IPS-20b (cell line): ENCODE measurements at regions not wholly inside any gene's neighbourhood (a gene's known extent, or its start where the extent isn't known, plus 50 kb on each side); places are given as distances from the start of the nearest gene placed in this dataset.

ENCODE experiments used
- H3K27ac ChIP-seq: one replicate; pipeline ENCODE4 v1.5.1; 2013; ENCODE audit warnings: low read length
- H3K27me3 ChIP-seq: 2 replicates; pipeline ENCODE4 v1.6.1; 2013; ENCODE audit warnings: mild to moderate bottlenecking, low read length, inconsistent platforms; ENCODE audit not compliant: insufficient read depth
- H3K36me3 ChIP-seq: 2 replicates; pipeline ENCODE4 v1.6.1; 2013; ENCODE audit warnings: low read depth, mild to moderate bottlenecking, inconsistent platforms, low read length, moderate library complexity; ENCODE audit not compliant: insufficient read depth
- H3K4me1 ChIP-seq: 2 replicates; pipeline ENCODE4 v1.6.1; 2013; ENCODE audit warnings: mild to moderate bottlenecking, control low read depth, inconsistent platforms, low read length, moderate library complexity; ENCODE audit not compliant: insufficient read depth
- H3K4me3 ChIP-seq: 2 replicates; pipeline ENCODE4 v1.5.1; 2013; ENCODE audit warnings: mild to moderate bottlenecking, low read length, inconsistent platforms
- H3K9ac ChIP-seq: 2 replicates; pipeline ENCODE4 v1.6.1; 2013; ENCODE audit warnings: low read depth, mild to moderate bottlenecking, inconsistent platforms, low read length, moderate library complexity
- H3K9me3 ChIP-seq: 2 replicates; pipeline ENCODE4 v1.6.1; 2013; ENCODE audit warnings: mild to moderate bottlenecking, low read depth, low read length, inconsistent platforms; ENCODE audit not compliant: insufficient read depth

DNA sequence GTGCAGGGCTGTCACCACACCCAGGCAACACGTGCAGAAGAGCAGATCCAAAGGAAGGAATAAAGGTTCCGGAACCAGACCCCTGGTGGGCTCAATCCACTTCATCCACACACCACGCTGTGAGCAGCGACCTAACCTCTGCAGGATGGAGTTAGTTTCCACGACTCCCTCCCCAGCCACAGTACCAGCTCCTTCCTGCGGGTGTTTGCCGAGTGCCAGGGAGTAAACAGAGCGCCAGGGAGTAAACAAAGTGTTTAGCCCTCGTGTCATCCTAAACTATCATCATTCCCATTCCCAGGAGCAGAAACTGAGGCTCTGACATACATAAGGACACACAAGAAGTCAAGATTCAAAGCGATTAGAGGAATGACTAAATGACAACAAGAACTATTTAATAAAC is 261.3 kb downstream of the MN1 start:
- Histone ChIP-seq H3K36me3 (no peaks in the 10 kb centered on the region), H3K9ac (no peak overlapping the region), H3K9me3 (no peaks in the 10 kb centered on the region), H3K27ac (no peak overlapping the region), H3K27me3 (no peaks in the 10 kb centered on the region), H3K4me1 (peaks cover 7% of the 10 kb centered on the region; the same call in 1 of the 2 replicates), H3K4me3 (no peak overlapping the region)

DNA sequence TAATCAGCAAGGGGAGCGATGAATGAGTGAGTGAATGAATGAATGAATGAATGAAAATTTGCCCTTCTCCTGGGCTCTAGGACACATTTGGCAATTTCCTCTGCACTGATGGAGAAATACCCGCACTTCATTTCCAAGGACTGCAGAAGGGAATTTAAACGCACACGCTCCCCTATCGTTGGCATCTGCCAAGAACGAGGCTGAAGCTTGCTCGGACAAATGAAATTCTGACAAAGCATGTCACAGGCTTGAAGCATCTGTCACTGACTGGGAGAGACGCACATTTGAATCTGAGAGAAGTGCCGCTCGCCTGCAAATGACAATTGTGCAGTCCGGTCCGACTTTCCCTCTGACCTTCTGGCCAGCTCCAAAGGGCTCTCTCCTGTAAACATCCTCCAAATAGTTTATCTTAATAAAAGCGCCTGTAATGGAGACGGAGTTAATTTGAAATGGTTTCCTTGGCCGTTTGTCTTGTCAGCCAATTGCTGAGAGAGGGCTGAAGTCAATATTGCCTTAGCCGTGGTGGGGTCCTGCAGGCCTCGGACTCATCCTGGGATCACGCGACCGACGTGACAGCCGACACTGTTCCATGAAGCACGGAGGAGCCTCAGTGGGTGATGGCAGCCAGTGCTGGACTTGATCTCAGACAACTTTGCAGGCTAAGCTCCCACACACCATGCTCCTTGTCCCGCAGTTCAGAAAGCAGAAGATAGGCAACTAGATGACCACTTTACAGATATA is 260.7 kb downstream of the MN1 start:
- Histone ChIP-seq H3K9me3 (no peaks in the 10 kb centered on the region), H3K27me3 (no peaks in the 10 kb centered on the region), H3K27ac (no peak overlapping the region), H3K4me1 (peaks cover 7% of the 10 kb centered on the region; the same call in 1 of the 2 replicates), H3K4me3 (no peak overlapping the region), H3K9ac (no peak overlapping the region), H3K36me3 (no peaks in the 10 kb centered on the region)

DNA sequence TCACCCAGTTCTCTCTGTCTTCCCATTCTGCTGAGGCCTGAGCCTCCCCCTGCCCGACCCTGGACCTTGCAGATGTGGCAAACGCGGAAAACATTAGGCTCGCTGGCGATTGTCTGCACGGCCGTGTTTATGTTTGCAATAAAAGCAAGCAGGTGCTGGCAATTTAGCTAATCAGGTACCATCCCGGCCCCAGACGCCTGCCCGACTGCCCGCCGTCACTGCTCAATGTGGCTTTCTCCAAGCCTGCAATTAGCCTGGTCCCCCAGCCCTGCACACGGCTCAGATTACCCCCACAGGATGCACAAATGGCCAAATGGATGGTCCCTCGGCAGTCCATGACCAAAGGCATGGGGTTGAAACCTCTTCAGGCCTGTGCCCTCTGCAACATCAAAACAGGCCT is 259.7 kb downstream of the MN1 start:
- Histone ChIP-seq H3K27ac (no peak overlapping the region), H3K9me3 (no peaks in the 10 kb centered on the region), H3K9ac (no peak overlapping the region), H3K4me3 (no peak overlapping the region), H3K4me1 (peaks cover 7% of the 10 kb centered on the region; the same call in 1 of the 2 replicates), H3K27me3 (no peaks in the 10 kb centered on the region), H3K36me3 (no peaks in the 10 kb centered on the region)

GRCh38 chr22:27542602-27543001 is 259.0 kb downstream of the MN1 start:
- H3K4me3 ChIP-seq, result no peak overlapping the region

DNA sequence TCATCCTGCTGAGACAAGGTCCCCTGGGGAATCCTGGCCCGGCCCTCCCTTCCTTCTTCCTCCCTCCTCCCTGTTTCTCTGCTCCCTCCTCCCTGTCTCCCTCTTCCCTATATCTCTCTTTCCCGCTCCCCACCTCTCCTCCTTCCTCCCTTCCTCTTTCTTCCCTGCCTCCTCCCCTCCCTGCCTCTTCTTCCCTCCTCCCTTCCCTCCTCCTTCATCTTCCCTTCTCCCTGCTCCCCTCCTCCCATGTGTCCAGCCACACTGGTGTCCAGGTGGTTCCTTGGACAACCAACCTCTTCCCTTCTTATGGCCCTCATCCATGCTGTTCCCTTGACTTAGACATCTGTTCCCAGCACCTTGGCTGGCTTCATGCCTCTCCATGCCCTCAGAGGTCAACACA is 258.1 kb downstream of the MN1 start:
- no peaks in the 10 kb centered on the region for H3K9me3 ChIP-seq
- no peak overlapping the region for H3K9ac ChIP-seq
- no peaks in the 10 kb centered on the region for H3K27me3 ChIP-seq
- peaks cover 11% of the 10 kb centered on the region; the same call in 1 of the 2 replicates for H3K4me1 ChIP-seq
- no peaks in the 10 kb centered on the region for H3K36me3 ChIP-seq
- H3K4me3 ChIP-seq, result no peak overlapping the region
- H3K27ac ChIP-seq, result no peak overlapping the region

More at GRCh38 chr22:27542602-27543001, 259.0 kb downstream of the MN1 start:
- Histone ChIP-seq H3K4me1 (peaks cover 7% of the 10 kb centered on the region; the same call in 1 of the 2 replicates), H3K36me3 (no peaks in the 10 kb centered on the region), H3K9ac (no peak overlapping the region), H3K9me3 (no peaks in the 10 kb centered on the region), H3K27ac (no peak overlapping the region), H3K27me3 (no peaks in the 10 kb centered on the region)

GRCh38 chr22:27545085-27545484 is 256.5 kb downstream of the MN1 start:
- Histone ChIP-seq H3K27ac (no peak overlapping the region), H3K4me1 (peaks cover 11% of the 10 kb centered on the region; the same call in 1 of the 2 replicates), H3K9me3 (no peaks in the 10 kb centered on the region), H3K9ac (no peak overlapping the region), H3K4me3 (no peak overlapping the region), H3K27me3 (no peaks in the 10 kb centered on the region), H3K36me3 (no peaks in the 10 kb centered on the region)

DNA sequence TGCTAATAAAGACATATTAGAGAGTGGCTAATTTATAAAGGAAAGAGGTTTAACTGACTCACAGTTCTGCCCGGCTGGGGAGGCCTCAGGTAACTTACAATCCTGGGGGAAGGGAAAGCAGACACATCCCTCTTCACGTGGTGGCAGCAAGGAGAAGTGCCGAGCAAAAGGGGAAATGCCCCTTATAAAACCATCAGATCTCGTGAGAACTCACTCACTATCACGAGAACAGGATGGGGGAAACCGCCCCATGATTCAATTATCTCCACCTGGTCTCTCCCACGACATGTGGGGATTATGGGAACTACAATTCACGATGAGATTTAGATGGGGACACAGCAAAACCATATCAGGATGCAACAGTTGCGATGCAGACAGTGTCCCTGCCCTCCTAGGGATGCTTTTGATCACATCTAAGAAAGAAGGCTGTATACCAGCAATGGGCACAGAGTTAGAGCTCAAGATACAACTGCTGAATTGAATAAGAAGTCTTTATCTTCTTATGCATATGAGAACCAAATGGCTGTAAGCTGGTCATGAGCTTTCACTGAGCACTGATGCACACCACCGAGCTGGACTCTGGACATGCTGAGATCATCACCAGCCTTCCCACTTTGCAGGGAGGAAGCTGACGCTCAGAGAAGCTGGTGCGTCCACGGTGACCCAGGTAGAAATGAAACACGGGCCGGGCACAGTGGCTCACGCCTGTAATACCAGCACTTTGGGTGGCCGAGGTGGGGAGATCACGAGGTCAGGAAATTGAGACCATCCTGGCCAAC is 255.2 kb downstream of the MN1 start:
- no peak overlapping the region for H3K9ac ChIP-seq
- no peaks in the 10 kb centered on the region for H3K27me3 ChIP-seq
- H3K27ac ChIP-seq, result no peak overlapping the region
- no peaks in the 10 kb centered on the region for H3K36me3 ChIP-seq
- no peak overlapping the region for H3K4me3 ChIP-seq
- H3K9me3 ChIP-seq, result no peaks in the 10 kb centered on the region
- H3K4me1 ChIP-seq, result peaks cover 8% of the 10 kb centered on the region; the same call in 1 of the 2 replicates

GRCh38 chr22:27551402-27551801 is 250.2 kb downstream of the MN1 start:
- no peak overlapping the region for H3K4me3 ChIP-seq
- no peak overlapping the region for H3K9ac ChIP-seq
- H3K4me1 ChIP-seq, result peaks cover 3% of the 10 kb centered on the region; the same call in 1 of the 2 replicates
- H3K27ac ChIP-seq, result no peak overlapping the region
- H3K9me3 ChIP-seq, result peaks cover 6% of the 10 kb centered on the region; the same call in 1 of the 2 replicates
- H3K36me3 ChIP-seq, result no peaks in the 10 kb centered on the region
- no peaks in the 10 kb centered on the region for H3K27me3 ChIP-seq

- Histone ChIP-seq H3K4me1 (peaks cover 3% of the 10 kb centered on the region; the same call in 1 of the 2 replicates), H3K36me3 (no peaks in the 10 kb centered on the region), H3K4me3 (no peak overlapping the region), H3K27me3 (no peaks in the 10 kb centered on the region), H3K9me3 (peaks cover 6% of the 10 kb centered on the region; the same call in 1 of the 2 replicates), H3K27ac (no peak overlapping the region), H3K9ac (no peak overlapping the region)
These were observed 249.4 kb downstream of the MN1 start for GRCh38 chr22:27552176-27552575.

GRCh38 chr22:27552863-27553262 is 248.7 kb downstream of the MN1 start:
- Histone ChIP-seq H3K27me3 (no peaks in the 10 kb centered on the region), H3K9ac (no peak overlapping the region), H3K4me1 (peaks cover 3% of the 10 kb centered on the region; the same call in 1 of the 2 replicates)

DNA sequence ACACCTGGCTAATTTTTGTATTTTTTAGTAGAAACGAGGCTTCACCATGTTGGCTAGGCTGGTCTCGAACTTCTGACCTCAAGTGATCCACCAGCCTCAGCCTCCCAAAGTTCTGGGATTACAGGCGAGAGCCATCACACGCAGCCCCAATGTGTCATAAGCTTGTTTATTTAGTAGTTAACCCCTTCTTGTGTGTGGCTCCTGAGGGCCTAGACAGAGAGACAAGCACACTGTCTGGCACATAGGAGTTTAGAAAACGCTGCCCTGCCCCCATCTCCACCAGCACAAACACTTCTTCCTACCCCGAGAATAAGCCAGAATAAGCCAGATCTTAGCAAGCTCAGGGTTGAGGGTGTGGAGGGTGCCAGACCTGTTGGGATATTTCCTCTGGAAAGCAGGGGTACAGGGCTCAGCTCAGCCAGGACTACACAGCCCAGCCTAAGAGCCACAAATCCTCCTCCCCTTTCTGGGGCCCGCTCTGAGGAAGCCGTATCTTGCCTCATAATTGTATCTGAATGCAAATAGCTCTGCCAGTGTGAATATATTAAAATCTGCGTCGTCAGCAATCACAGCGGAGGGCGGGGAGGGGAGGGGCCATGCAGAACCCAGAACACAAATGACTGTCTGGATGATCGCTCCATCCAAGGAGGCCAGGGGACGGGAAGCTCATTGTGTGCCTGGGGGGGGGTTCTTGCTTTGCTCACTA is 247.3 kb downstream of the MN1 start:
- Histone ChIP-seq H3K36me3 (no peaks in the 10 kb centered on the region), H3K4me1 (no peaks in the 10 kb centered on the region), H3K27me3 (no peaks in the 10 kb centered on the region), H3K9me3 (peaks cover 6% of the 10 kb centered on the region; the same call in 1 of the 2 replicates), H3K4me3 (no peak overlapping the region), H3K27ac (no peak overlapping the region), H3K9ac (no peak overlapping the region)

More at GRCh38 chr22:27552863-27553262, 248.7 kb downstream of the MN1 start:
- Histone ChIP-seq H3K9me3 (peaks cover 6% of the 10 kb centered on the region; the same call in 1 of the 2 replicates), H3K36me3 (no peaks in the 10 kb centered on the region), H3K27ac (no peak overlapping the region), H3K4me3 (no peak overlapping the region)
